Liver (tissue), 8 donors: ENCODE measurements at regions not wholly inside any gene's neighbourhood (a gene's known extent, or its start where the extent isn't known, plus 50 kb on each side); places are given as distances from the start of the nearest gene placed in this dataset.

ENCODE experiments used
- DNase-seq: peaks from one replicate; pipeline ENCODE4 v3.0.0-alpha.2; 2017; ENCODE audit warnings: low spot score
- H3K27ac ChIP-seq, 2 donors: one replicate each; pipeline ENCODE4 v1.7.0; 2013; ENCODE audit warnings: inconsistent platforms in 2 of 2, low read length in 2 of 2, control low read depth in 1 of 2, low read depth in 1 of 2, mild to moderate bottlenecking in 1 of 2
- H3K27me3 ChIP-seq, 4 donors: one replicate each; pipeline versions ENCODE4 v1.6.1 to v1.7.0; 2013; ENCODE audit warnings: low read length in 3 of 4, inconsistent platforms in 1 of 4, mild to moderate bottlenecking in 1 of 4, moderate library complexity in 1 of 4; ENCODE audit not compliant: control insufficient read depth in 4 of 4, insufficient read depth in 4 of 4
- H3K36me3 ChIP-seq, 4 donors: one replicate each; pipeline versions ENCODE4 v1.6.1 to v1.7.0; 2013; ENCODE audit warnings: low read length in 3 of 4, mild to moderate bottlenecking in 3 of 4, low read depth in 1 of 4, moderate library complexity in 1 of 4; ENCODE audit not compliant: control insufficient read depth in 4 of 4, insufficient read depth in 3 of 4
- H3K4me1 ChIP-seq, 4 donors: one replicate each; pipeline versions ENCODE4 v1.6.1 to v1.7.0; 2013; ENCODE audit warnings: low read length in 3 of 4, mild to moderate bottlenecking in 3 of 4, moderate library complexity in 1 of 4; ENCODE audit not compliant: control insufficient read depth in 4 of 4, insufficient read depth in 4 of 4
- H3K4me3 ChIP-seq, 3 donors: one replicate each; pipeline versions ENCODE4 v1.6.1 to v1.7.0; 2013; ENCODE audit warnings: low read length in 3 of 3, control low read depth in 1 of 3, low read depth in 1 of 3, mild to moderate bottlenecking in 1 of 3
- H3K9ac ChIP-seq, 2 donors: one replicate each; pipeline ENCODE4 v1.7.0; 2013; ENCODE audit warnings: low read length in 2 of 2, mild to moderate bottlenecking in 2 of 2, moderate library complexity in 2 of 2, control low read depth in 1 of 2, low read depth in 1 of 2
- H3K9me3 ChIP-seq, 4 donors: one replicate each; pipeline versions ENCODE4 v1.6.1 to v1.7.0; 2013; ENCODE audit warnings: low read length in 3 of 4; ENCODE audit not compliant: control insufficient read depth in 4 of 4
- CTCF ChIP-seq: fragments of 150-350 bp; IDR thresholded peaks from 2 replicates; pipeline ENCODE4 v1.5.1; 2017; ENCODE audit warnings: improper control_type of control experiment, low read depth, low read length; ENCODE audit not compliant: missing input control
- EGR1 ChIP-seq, 2 donors: IDR thresholded peaks; 2 replicates each; pipeline ENCODE4 v1.6.1; 2016 to 2018; ENCODE audit warnings: antibody characterized with exemption in 2 of 2, low read depth in 2 of 2
- FOXA1 ChIP-seq: IDR thresholded peaks from 2 replicates; pipeline ENCODE4 v1.6.1; 2016; ENCODE audit warnings: antibody characterized with exemption
- FOXA2 ChIP-seq: IDR thresholded peaks from 2 replicates; pipeline ENCODE4 v1.6.1; 2016; ENCODE audit warnings: antibody characterized with exemption
- GABPA ChIP-seq, 2 donors: IDR thresholded peaks in 1 of 2; conservative IDR thresholded peaks in 1 of 2; 2 replicates each; pipeline ENCODE4 v1.6.1; 2016; ENCODE audit warnings: antibody characterized with exemption in 2 of 2, mild to moderate bottlenecking in 1 of 2, moderate library complexity in 1 of 2
- HNF4G ChIP-seq: IDR thresholded peaks from 2 replicates; pipeline ENCODE4 v1.6.1; 2016; ENCODE audit warnings: antibody characterized with exemption
- JUND ChIP-seq, 2 donors: IDR thresholded peaks; 2 replicates each; pipeline ENCODE4 v1.6.1; 2016; ENCODE audit warnings: antibody characterized with exemption in 2 of 2
- MAX ChIP-seq: IDR thresholded peaks from 2 replicates; pipeline ENCODE4 v1.6.1; 2016; ENCODE audit warnings: antibody characterized with exemption
- NR2F2 ChIP-seq: IDR thresholded peaks from 2 replicates; pipeline ENCODE4 v1.6.1; 2016; ENCODE audit warnings: antibody characterized with exemption
- RAD21 ChIP-seq, 2 donors: IDR thresholded peaks; 2 replicates each; pipeline ENCODE4 v1.6.1; 2016; ENCODE audit warnings: antibody characterized with exemption in 2 of 2, mild to moderate bottlenecking in 2 of 2
- REST ChIP-seq: IDR thresholded peaks from 2 replicates; pipeline ENCODE4 v1.6.1; 2016; ENCODE audit warnings: antibody characterized with exemption, mild to moderate bottlenecking
- RXRA ChIP-seq, 2 donors: IDR thresholded peaks; 2 replicates each; pipeline ENCODE4 v1.6.1; 2017 to 2018; ENCODE audit warnings: antibody characterized with exemption in 2 of 2, mild to moderate bottlenecking in 1 of 2
- SP1 ChIP-seq: IDR thresholded peaks from 2 replicates; pipeline ENCODE4 v1.6.1; 2018; ENCODE audit warnings: antibody characterized with exemption, mild to moderate bottlenecking
- YY1 ChIP-seq: IDR thresholded peaks from 2 replicates; pipeline ENCODE4 v1.6.1; 2016; ENCODE audit warnings: antibody characterized with exemption, mild to moderate bottlenecking
- ZBTB33 ChIP-seq: IDR thresholded peaks from 2 replicates; pipeline ENCODE4 v1.6.1; 2016; ENCODE audit warnings: antibody characterized with exemption
- WGBS: extraction: QIAGEN DNeasy Blood & Tissue Kit; methylation state at CpG from one replicate; pipeline ENCODE4 v1.1.7; 2013; 5-methylcytosine and 5-hydroxymethylcytosine counted together
- donor health status: healthy.
- donor health status: healthy.
- donor health status: healthy.
- donor health status: healthy.
- donor health status: healthy.

- Histone ChIP-seq H3K4me1 (no peaks in the 10 kb centered on the region), H3K9me3 (no peaks in the 10 kb centered on the region), H3K27me3 (no peaks in the 10 kb centered on the region), H3K9ac (no peak overlapping the region), H3K36me3 (no peaks in the 10 kb centered on the region), H3K4me3 (no peak overlapping the region), H3K27ac (no peak overlapping the region)
- TF ChIP-seq RXRA (IDR thresholded peaks at IDR 0.05) = no peak
- TF ChIP-seq SP1 = no peak
- TF ChIP-seq EGR1 (IDR thresholded peaks at IDR 0.05; ENCODE audit: low read depth in 2 of 2) = no peak
- TF ChIP-seq FOXA1 = no peak
- TF ChIP-seq MAX = no peak
- no peak for TF ChIP-seq YY1
- TF ChIP-seq ZBTB33 = no peak
- TF ChIP-seq CTCF = no peak
- 81% methylated on average over 1 of the region's 1 CpG for WGBS
- DNase-seq = no peak
Observed at GRCh38 chr1:199338760-199339159, 688.8 kb upstream of the NR5A2 start.

GRCh38 chr1:199352351-199352750, 675.2 kb upstream of the NR5A2 start:
- no peaks in the 10 kb centered on the region for H3K36me3 ChIP-seq
- 53% methylated on average over 5 of the region's 5 CpGs for WGBS
- H3K4me3 ChIP-seq = no peak overlapping the region
- TF ChIP-seq RAD21 (IDR thresholded peaks at IDR 0.05) (no peak), HNF4G (no peak), REST (no peak), FOXA2 (no peak), EGR1 (IDR thresholded peaks at IDR 0.05; ENCODE audit: low read depth in 2 of 2) (no peak), YY1 (no peak), CTCF (no peak), MAX (no peak), JUND (IDR thresholded peaks at IDR 0.05) (no peak), NR2F2 (no peak), ZBTB33 (no peak), GABPA (IDR thresholded peaks at IDR 0.05 in 1 of 2, conservative IDR thresholded peaks at IDR 0.05 in 1 of 2) (no peak)
- H3K27ac ChIP-seq = no peak overlapping the region
- H3K9me3 ChIP-seq = peaks cover 0 to 10% (median 3%) of the 10 kb centered on the region in 4 donors
- H3K27me3 ChIP-seq = no peaks in the 10 kb centered on the region
- no peak for DNase-seq
- no peak overlapping the region for H3K9ac ChIP-seq
- no peaks in the 10 kb centered on the region for H3K4me1 ChIP-seq
